Breast epithelium (tissue), 4 donors: ENCODE measurements at regions not wholly inside any gene's neighbourhood (a gene's known extent, or its start where the extent isn't known, plus 50 kb on each side); places are given as distances from the start of the nearest gene placed in this dataset.

ENCODE experiments used
- DNase-seq, 2 donors: peaks; one replicate each; pipeline ENCODE4 v3.0.0-alpha.2; 2019; ENCODE audit warnings: low spot score in 2 of 2
- H3K27ac ChIP-seq, 2 donors: fragments of 200-600 bp; sonication (generic) in 1 of 2; one replicate each; pipeline ENCODE4 v1.5.1; 2016 to 2019; ENCODE audit warnings: mild to moderate bottlenecking in 1 of 2
- H3K27me3 ChIP-seq, 2 donors: fragments of 200-600 bp; sonication (generic) in 1 of 2; one replicate each; pipeline versions ENCODE4 v1.5.1 to v1.6.0; 2017 to 2019; ENCODE audit warnings: control low read depth in 1 of 2, mild to moderate bottlenecking in 1 of 2
- H3K36me3 ChIP-seq: fragments of 200-600 bp; one replicate; pipeline ENCODE4 v1.5.1; 2019
- H3K4me1 ChIP-seq, 2 donors: fragments of 200-600 bp; sonication (generic); one replicate each; pipeline ENCODE4 v1.5.1; 2016 to 2019; ENCODE audit warnings: control low read depth in 1 of 2
- H3K4me3 ChIP-seq, 3 donors: fragments of 200-600 bp; sonication (generic); 1 replicate in 2 of 3; 2 replicates in 1 of 3; pipeline ENCODE4 v1.5.1; 2016 to 2019; ENCODE audit warnings: mild to moderate bottlenecking in 3 of 3, moderate library complexity in 2 of 3
- H3K9me3 ChIP-seq, 2 donors: fragments of 200-600 bp; sonication (generic) in 1 of 2; one replicate each; pipeline ENCODE4 v1.5.1; 2016 to 2019; ENCODE audit warnings: control low read depth in 1 of 2
- CTCF ChIP-seq, 3 donors: fragments of 450-650 bp; IDR thresholded peaks; one replicate each; pipeline ENCODE4 v1.5.1; 2016 to 2017; ENCODE audit warnings: antibody characterized with exemption in 3 of 3, mild to moderate bottlenecking in 3 of 3, moderate library complexity in 3 of 3
- POLR2A ChIP-seq: fragments of 450-650 bp; IDR thresholded peaks from one replicate; pipeline ENCODE4 v1.6.1; 2016; ENCODE audit warnings: antibody characterized with exemption, mild to moderate bottlenecking, moderate library complexity
- POLR2AphosphoS5 ChIP-seq, 3 donors: sonication (generic); formaldehyde crosslinking; IDR thresholded peaks; one replicate each; pipeline ENCODE4 v1.6.1; 2017; ENCODE audit warnings: antibody characterized with exemption in 3 of 3
- intact Hi-C: fragments of 100-400 bp; cut with DNase I; formaldehyde crosslinking; loops from one replicate; pipeline ENCODE4 v1.15.1; 2023; ENCODE audit warnings: low total_unique reads

- no peaks in the 10 kb centered on the region for H3K9me3 ChIP-seq
- H3K36me3 ChIP-seq, result no peaks in the 10 kb centered on the region
- intact Hi-C loops, result no loop called here
- no peak overlapping the region for H3K4me3 ChIP-seq
- TF ChIP-seq POLR2A (no peak), CTCF (IDR thresholded peaks at IDR 0.05) (no peak), POLR2AphosphoS5 (IDR thresholded peaks at IDR 0.05) (no peak)
- H3K27me3 ChIP-seq, result peaks cover 0 to 18% of the 10 kb centered on the region in 2 donors
- no peak for DNase-seq
- H3K4me1 ChIP-seq, result no peaks in the 10 kb centered on the region
- no peak overlapping the region for H3K27ac ChIP-seq
These were observed 315.1 kb upstream of the CCL2 start for GRCh38 chr17:33939959-33940358.

- H3K27ac ChIP-seq, result no peak overlapping the region
- intact Hi-C loops, result no loop called here
- TF ChIP-seq POLR2AphosphoS5 (IDR thresholded peaks at IDR 0.05), result no peak
- no peak for TF ChIP-seq POLR2A
- TF ChIP-seq CTCF (IDR thresholded peaks at IDR 0.05), result no peak
- H3K9me3 ChIP-seq, result no peaks in the 10 kb centered on the region
- no peaks in the 10 kb centered on the region for H3K36me3 ChIP-seq
- DNase-seq, result no peak
- H3K4me3 ChIP-seq, result no peak overlapping the region
- no peaks in the 10 kb centered on the region for H3K4me1 ChIP-seq
- peaks cover 0 to 18% of the 10 kb centered on the region in 2 donors for H3K27me3 ChIP-seq
These were observed 314.2 kb upstream of the CCL2 start for GRCh38 chr17:33940769-33941370.

GRCh38 chr17:33941744-33942143 lies 313.3 kb upstream of the CCL2 start:
- intact Hi-C loops, result no loop called here
- H3K4me3 ChIP-seq, result no peak overlapping the region

GRCh38 chr17:33942414-33942813 lies 312.7 kb upstream of the CCL2 start:
- no peaks in the 10 kb centered on the region for H3K9me3 ChIP-seq
- H3K36me3 ChIP-seq, result no peaks in the 10 kb centered on the region
- H3K27me3 ChIP-seq, result peaks cover 0 to 25% of the 10 kb centered on the region in 2 donors
- TF ChIP-seq POLR2AphosphoS5 (IDR thresholded peaks at IDR 0.05) (no peak), POLR2A (no peak), CTCF (IDR thresholded peaks at IDR 0.05) (no peak)
- no peak overlapping the region for H3K27ac ChIP-seq
- DNase-seq, result no peak
- no peak overlapping the region for H3K4me3 ChIP-seq
- H3K4me1 ChIP-seq, result no peaks in the 10 kb centered on the region
- intact Hi-C loops, result no loop called here

More at GRCh38 chr17:33941744-33942143, 313.3 kb upstream of the CCL2 start:
- DNase-seq, result no peak
- Histone ChIP-seq H3K27ac (no peak overlapping the region), H3K27me3 (peaks cover 0 to 25% of the 10 kb centered on the region in 2 donors), H3K4me1 (no peaks in the 10 kb centered on the region), H3K36me3 (no peaks in the 10 kb centered on the region), H3K9me3 (no peaks in the 10 kb centered on the region)
- TF ChIP-seq POLR2A (no peak), CTCF (IDR thresholded peaks at IDR 0.05) (no peak), POLR2AphosphoS5 (IDR thresholded peaks at IDR 0.05) (no peak)

- no peak overlapping the region for H3K4me3 ChIP-seq
- no peaks in the 10 kb centered on the region for H3K9me3 ChIP-seq
- intact Hi-C loops, result no loop called here
- H3K27ac ChIP-seq, result no peak overlapping the region
- DNase-seq, result no peak
- no peak for TF ChIP-seq CTCF (IDR thresholded peaks at IDR 0.05)
- no peak for TF ChIP-seq POLR2AphosphoS5 (IDR thresholded peaks at IDR 0.05)
- no peak for TF ChIP-seq POLR2A
- peaks cover 0 to 25% of the 10 kb centered on the region in 2 donors for H3K27me3 ChIP-seq
- no peaks in the 10 kb centered on the region for H3K4me1 ChIP-seq
- H3K36me3 ChIP-seq, result no peaks in the 10 kb centered on the region
These were observed 310.7 kb upstream of the CCL2 start for GRCh38 chr17:33944412-33944811.
